K562 (cell line): ENCODE measurements at regions not wholly inside any gene's neighbourhood (a gene's known extent, or its start where the extent isn't known, plus 50 kb on each side); places are given as distances from the start of the nearest gene placed in this dataset.

Experiments used
- ATAC-seq: fragments of 200-7000 bp; cut with Tn5 transposase; 3 replicates; pipeline ENCODE4 v1.9.1; 2020; ENCODE audit warnings: moderate library complexity
- BruUV-seq: library from RNA; stranded (reverse); fragments of 400-500 nt; replicated peaks from 2 replicates; lab custom pipeline; 2021; lab: Mats Ljungman, UMichigan
- CTCF ChIA-PET: fragments of 300-600 bp; formaldehyde crosslinking; extraction: SDS; loops from one replicate; lab custom pipeline; 2021; ENCODE audit warnings: low intra/inter-chr PET ratio; lab: Yijun Ruan, JAX
- POLR2A ChIA-PET: fragments of 300-600, 350-650 bp; sonication (Branson Sonifier 250); formaldehyde crosslinking; extraction: SDS; loops from one replicate; lab custom pipeline; 2021; ENCODE audit warnings: antibody characterized with exemption, inconsistent platforms; lab: Yijun Ruan, JAX
- DNase-seq, 4 experiments: peaks; one replicate each; pipeline versions ENCODE4 v3.0.0 to v3.0.0-alpha.2; 2011 to 2018; ENCODE audit warnings: low spot score in 3 of 4, mixed read lengths in 3 of 4; ENCODE audit errors: extremely low read depth in 1 of 4
- FAIRE-seq: peaks from 2 replicates; lab custom pipeline; 2011; peaks lifted over from hg19 to GRCh38; lab: Jason Lieb, UNC
- H2AFZ ChIP-seq: 2 replicates; pipeline ENCODE4 v1.6.0; 2011; ENCODE audit warnings: low read depth, low read length, control low read depth, inconsistent platforms
- H3K27ac ChIP-seq: fragments of 200-600 bp; 3 replicates; pipeline ENCODE4 v1.8.0; 2011; ENCODE audit warnings: low read depth, mild to moderate bottlenecking, control low read depth, inconsistent platforms, low read length, moderate library complexity, mixed read lengths; ENCODE audit errors: extremely low read depth
- H3K27me3 ChIP-seq, 2 experiments: fragments of 300-600 bp in 1 of 2; 2 replicates in 1 of 2; 3 replicates in 1 of 2; pipeline versions ENCODE4 v1.6.0 to v1.8.0; 2011; ENCODE audit warnings: inconsistent platforms in 2 of 2, low read length in 2 of 2, mild to moderate bottlenecking in 1 of 2, mixed read lengths in 1 of 2, moderate library complexity in 1 of 2; ENCODE audit not compliant: control insufficient read depth in 2 of 2, insufficient read depth in 2 of 2
- H3K36me3 ChIP-seq: fragments of 300-600 bp; 3 replicates; pipeline ENCODE4 v1.8.0; 2011; ENCODE audit warnings: mild to moderate bottlenecking, low read length, inconsistent platforms; ENCODE audit not compliant: control insufficient read depth, insufficient read depth
- H3K4me1 ChIP-seq, 2 experiments: fragments of 200-600 bp in 1 of 2; replicated peaks in 1 of 2; 2 replicates in 1 of 2; 3 replicates in 1 of 2; pipeline versions ENCODE4 v1.5.1 to v1.8.0; 2011; ENCODE audit warnings: inconsistent platforms in 2 of 2, low read length in 2 of 2, mild to moderate bottlenecking in 1 of 2, mixed read lengths in 1 of 2, moderate library complexity in 1 of 2; ENCODE audit not compliant: control insufficient read depth in 2 of 2, insufficient read depth in 2 of 2
- H3K4me2 ChIP-seq: 2 replicates; pipeline ENCODE4 v1.6.1; 2011; ENCODE audit warnings: low read length, control low read depth, inconsistent platforms, mixed read lengths; ENCODE audit not compliant: insufficient read depth
- H3K4me3 ChIP-seq: fragments of 200-600 bp; sonication (generic), shearing (Covaris generic); 2 replicates; pipeline ENCODE4 v1.5.1; 2016; ENCODE audit warnings: control low read depth, inconsistent platforms
- H3K79me2 ChIP-seq: fragments of 200-600 bp; 3 replicates; pipeline ENCODE4 v1.8.0; 2011; ENCODE audit warnings: low read length, inconsistent platforms; ENCODE audit not compliant: control insufficient read depth, insufficient read depth
- H3K9ac ChIP-seq, 2 experiments: 2 replicates each; pipeline versions ENCODE4 v1.6.0 to v1.6.1; 2011; ENCODE audit warnings: low read depth in 2 of 2, low read length in 2 of 2, control low read depth in 1 of 2, inconsistent platforms in 1 of 2, mild to moderate bottlenecking in 1 of 2, mixed read lengths in 1 of 2; ENCODE audit not compliant: insufficient read depth in 1 of 2
- H3K9me1 ChIP-seq: one replicate; pipeline ENCODE4 v1.6.0; 2011; ENCODE audit warnings: inconsistent platforms, mild to moderate bottlenecking, low read length, moderate library complexity; ENCODE audit not compliant: control insufficient read depth, insufficient read depth
- H3K9me3 ChIP-seq: replicated peaks from 2 replicates; pipeline ENCODE4 v1.5.1; 2011; ENCODE audit warnings: low read depth, low read length, inconsistent platforms; ENCODE audit not compliant: control insufficient read depth, insufficient read depth
- H4K20me1 ChIP-seq: replicated peaks from 2 replicates; pipeline ENCODE4 v1.6.1; 2011; ENCODE audit warnings: low read length, inconsistent platforms, mixed read lengths; ENCODE audit not compliant: control insufficient read depth, insufficient read depth
- CCAR2 ChIP-seq: fragments of 200-400 bp; formaldehyde crosslinking; IDR thresholded peaks from 2 replicates; pipeline ENCODE4 v1.6.1; 2017; ENCODE audit warnings: mild to moderate bottlenecking, low read depth, low read length
- E2F8 ChIP-seq: fragments of 450-650 bp; IDR thresholded peaks from 2 replicates; pipeline ENCODE4 v1.7.1; 2018; ENCODE audit warnings: mild to moderate bottlenecking, low read depth; ENCODE audit not compliant: partially characterized antibody
- HDAC8 ChIP-seq: fragments of 450-650 bp; IDR thresholded peaks from 2 replicates; pipeline ENCODE4 v1.6.1; 2016; ENCODE audit warnings: mild to moderate bottlenecking, missing genetic modification characterization, moderate library complexity, missing compliant biosample characterization
- HMG20A ChIP-seq: fragments of 450-650 bp; formaldehyde crosslinking; conservative IDR thresholded peaks from 2 replicates; pipeline ENCODE4 v1.4.0; 2020; ENCODE audit warnings: mild to moderate bottlenecking, mixed read lengths
- HNRNPL ChIP-seq: fragments of 200-400 bp; formaldehyde crosslinking; IDR thresholded peaks from 2 replicates; pipeline ENCODE4 v1.6.1; 2017; ENCODE audit warnings: low read depth, mild to moderate bottlenecking, low read length
- MED1 ChIP-seq: sonication (generic); formaldehyde crosslinking; IDR thresholded peaks from 2 replicates; pipeline ENCODE4 v1.8.1; 2023; ENCODE audit warnings: missing genetic modification reagents, borderline replicate concordance
- MNT ChIP-seq, 2 experiments: fragments of 450-650 bp; conservative IDR thresholded peaks; 2 replicates each; pipeline ENCODE4 v1.6.1; 2017; ENCODE audit warnings: mild to moderate bottlenecking in 2 of 2, moderate library complexity in 2 of 2
- POLR2AphosphoS2 ChIP-seq: IDR thresholded peaks from 2 replicates; pipeline ENCODE4 v1.6.1; 2012; ENCODE audit warnings: low read length, improper control_type of control experiment
- POLR2G ChIP-seq: fragments of 200-400 bp; formaldehyde crosslinking; IDR thresholded peaks from 2 replicates; pipeline ENCODE4 v1.6.1; 2017; ENCODE audit warnings: low read depth, mild to moderate bottlenecking, antibody characterized with exemption, low read length, moderate library complexity
- SAP30 ChIP-seq: fragments of 200-600 bp; sonication (generic); IDR thresholded peaks from 2 replicates; pipeline ENCODE4 v1.6.1; 2012; ENCODE audit warnings: borderline replicate concordance, low read depth, mild to moderate bottlenecking, moderate library complexity, low read length, control low read depth, inconsistent platforms; ENCODE audit not compliant: insufficient read depth, poor library complexity, severe bottlenecking
- SMARCA4 ChIP-seq: fragments of 450-650 bp; IDR thresholded peaks from 2 replicates; pipeline ENCODE4 v1.6.1; 2016
- SRSF7 ChIP-seq: fragments of 200-400 bp; formaldehyde crosslinking; optimal IDR thresholded peaks from 2 replicates; pipeline ENCODE3; 2017; ENCODE audit warnings: mild to moderate bottlenecking, low read depth, low read length
- TEAD2 ChIP-seq: fragments of 450-650 bp; IDR thresholded peaks from 2 replicates; pipeline ENCODE4 v1.6.1; 2016; ENCODE audit warnings: missing genetic modification characterization, control low read depth, missing compliant biosample characterization
- ZEB2 ChIP-seq: fragments of 450-650 bp; IDR thresholded peaks from 2 replicates; pipeline ENCODE4 v1.6.1; 2016
- ZNF24 ChIP-seq: fragments of 450-650 bp; IDR thresholded peaks from 2 replicates; pipeline ENCODE4 v1.6.1; 2016
- ZNF668 ChIP-seq: fragments of 250-450 bp; sonication (Bioruptor Pico); IDR thresholded peaks from 2 replicates; pipeline ENCODE4 v1.8.0; 2022; ENCODE audit warnings: mild to moderate bottlenecking, inconsistent platforms
- ZNF707 ChIP-seq: fragments of 250-450 bp; sonication (Bioruptor Pico); conservative IDR thresholded peaks from 2 replicates; pipeline ENCODE4 v1.8.0; 2022; ENCODE audit warnings: inconsistent platforms, mild to moderate bottlenecking, moderate library complexity
- WGBS: fragments of 100-300 bp; shearing (Covaris generic); methylation state at CpG from one replicate; pipeline ENCODE4 v1.1.6; 2016; ENCODE audit warnings: low coverage, mixed read lengths; ENCODE audit not compliant: insufficient coverage; ENCODE audit errors: missing lambda C conversion rate; 5-methylcytosine and 5-hydroxymethylcytosine counted together
- in situ Hi-C: fragments of 300-500 bp; cut with MboI; formaldehyde crosslinking; loops from 4 replicates; pipeline ENCODE4 v1.15.0; 2018; ENCODE audit warnings: inconsistent platforms, mixed read lengths
- intact Hi-C: fragments of 100-400 bp; cut with micrococcal nuclease; formaldehyde crosslinking; loops from 2 replicates; pipeline ENCODE4 v1.14.2; 2022

GRCh38 chr7:153258686-153259085, 499.1 kb downstream of the ACTR3B start:
- no peaks in the 10 kb centered on the region for H3K9me3 ChIP-seq
- no peak overlapping the region for H3K9ac ChIP-seq
- no TSS peak for BruUV-seq
- H3K36me3 ChIP-seq: no peaks in the 10 kb centered on the region
- H2AFZ ChIP-seq: no peak overlapping the region
- no peaks in the 10 kb centered on the region; a peak in 1 of 5 replicates for H3K27me3 ChIP-seq
- no peaks in the 10 kb centered on the region for H3K9me1 ChIP-seq
- POLR2A ChIA-PET: interaction anchor here (2.0 kb wide), 1 partner anchor 11 kb away, joined by 6 read pairs; no protein-coding TSS in a partner anchor
- intact Hi-C loops: no loop called here
- H3K27ac ChIP-seq: no peak overlapping the region
- no peak for DNase-seq
- no peak for ATAC-seq
- H3K4me1 ChIP-seq: no peaks in the 10 kb centered on the region
- under 1% methylated on average over 6 of the region's 6 CpGs for WGBS
- no peaks in the 10 kb centered on the region for H3K79me2 ChIP-seq
- in situ Hi-C loops: no loop called here
- no peak for FAIRE-seq
- no peaks in the 10 kb centered on the region for H4K20me1 ChIP-seq
- H3K4me2 ChIP-seq: no peak overlapping the region
- H3K4me3 ChIP-seq: no peak overlapping the region
- TF ChIP-seq SAP30 (no peak), ZNF668 (CRISPR knock-in tag) (no peak), MED1 (CRISPR knock-in tag) (no peak), ZNF707 (CRISPR knock-in tag) (no peak), E2F8 (no peak), HNRNPL (no peak), CCAR2 (no peak), MNT (conservative IDR thresholded peaks at IDR 0.05) (no peak), SMARCA4 (no peak), POLR2G (no peak), TEAD2 (tag) (no peak), POLR2AphosphoS2 (no peak), ZNF24 (no peak), SRSF7 (no peak), HMG20A (CRISPR knock-in tag) (no peak), HDAC8 (tag) (no peak), ZEB2 (no peak)
- CTCF ChIA-PET: no interaction called here
